GM12891 (cell line): ENCODE measurements at regions not wholly inside any gene's neighbourhood (a gene's known extent, or its start where the extent isn't known, plus 50 kb on each side); places are given as distances from the start of the nearest gene placed in this dataset.

Source experiments
- PAX5 ChIP-seq: IDR thresholded peaks from 2 replicates; pipeline ENCODE4 v1.6.1; 2011; ENCODE audit warnings: low read length, moderate library complexity, mild to moderate bottlenecking; ENCODE audit not compliant: insufficient read depth, severe bottlenecking
- POLR2A ChIP-seq: IDR thresholded peaks from 2 replicates; pipeline ENCODE4 v1.6.1; 2011; ENCODE audit warnings: low read depth, low read length, control low read depth
- POLR2AphosphoS5 ChIP-seq: IDR thresholded peaks from 2 replicates; pipeline ENCODE4 v1.6.1; 2011; ENCODE audit warnings: low read depth, low read length, control low read depth
- POU2F2 ChIP-seq: IDR thresholded peaks from 2 replicates; pipeline ENCODE4 v1.6.1; 2011; ENCODE audit warnings: low read depth, mild to moderate bottlenecking, control low read depth, low read length, moderate library complexity
- SPI1 ChIP-seq: IDR thresholded peaks from 2 replicates; pipeline ENCODE4 v1.6.1; 2011; ENCODE audit warnings: low read depth, low read length, control low read depth
- TAF1 ChIP-seq: IDR thresholded peaks from 2 replicates; pipeline ENCODE4 v1.6.1; 2011; ENCODE audit warnings: low read depth, low read length, control low read depth

DNA sequence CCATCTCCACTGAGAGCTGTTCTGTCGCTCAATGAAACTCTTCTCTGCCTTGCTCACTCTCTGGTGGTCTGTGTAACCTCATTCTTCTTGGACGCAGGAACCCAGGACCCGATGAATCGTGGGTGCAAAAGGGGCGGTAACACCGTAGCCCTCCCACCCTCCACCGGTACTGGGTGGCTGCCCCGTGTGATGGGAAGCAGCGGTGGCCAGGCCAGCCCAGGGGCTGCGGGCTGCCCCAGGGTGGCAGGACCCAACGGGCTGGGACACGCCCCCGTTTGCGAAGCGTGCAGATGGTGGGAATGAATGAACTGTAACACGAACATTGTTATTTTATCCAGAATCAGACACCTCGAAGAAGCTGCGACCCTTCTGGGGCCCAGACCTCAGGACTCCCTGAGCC, 92.3 kb upstream of the BACE2 start:
- no peak for TF ChIP-seq POLR2AphosphoS5
- no peak for TF ChIP-seq TAF1
- TF ChIP-seq POLR2A: no peak
- TF ChIP-seq SPI1: no peak
- no peak for TF ChIP-seq PAX5
- TF ChIP-seq POU2F2: no peak
